ENCODE measurements at regions not wholly inside any gene's neighbourhood (a gene's known extent, or its start where the extent isn't known, plus 50 kb on each side); places are given as distances from the start of the nearest gene placed in this dataset.

- Histone ChIP-seq H3K4me3 (ENCODE audit: low read depth, low read length, poor library complexity, severe bottlenecking) (no peak overlapping the region), H3K9me2 (ENCODE audit: insufficient read depth, low read length) (no peaks in the 10 kb centered on the region), H3K36me3 (ENCODE audit: insufficient read depth, low read length) (no peaks in the 10 kb centered on the region), H2AFZ (ENCODE audit: low read length) (no peak overlapping the region), H3K4me1 (ENCODE audit: insufficient read depth, low read length, poor library complexity, severe bottlenecking) (no peaks in the 10 kb centered on the region), H3K9me3 (ENCODE audit: low read length) (no peaks in the 10 kb centered on the region), H3K4me2 (ENCODE audit: low read length) (no peak overlapping the region), H4K20me1 (ENCODE audit: insufficient read depth, low read length) (no peaks in the 10 kb centered on the region), H3K27ac (ENCODE audit: low read depth, low read length, poor library complexity, severe bottlenecking) (no peak overlapping the region), H3K79me2 (ENCODE audit: insufficient read depth, low read depth, low read length) (no peaks in the 10 kb centered on the region)
- CTCF ChIA-PET (ENCODE audit: unreplicated experiment), result no interaction called here
- POLR2A ChIA-PET, result no interaction called here
- BruUV-seq (replicated peaks), result no TSS peak
- intact Hi-C loops (cut with micrococcal nuclease; ENCODE audit: unreplicated experiment), result no loop called here
- no peak for TF ChIP-seq EZH2phosphoT487 (IDR thresholded peaks at IDR 0.05; ENCODE audit: borderline replicate concordance, low read depth, low read length)
- TF ChIP-seq CTCF (conservative IDR thresholded peaks at IDR 0.05; ENCODE audit: low read length), result no peak
- DNase-seq (ENCODE audit: low spot score), result no peak
Observed at GRCh38 chr6:74605922-74606581, 599.8 kb downstream of the COL12A1 start.

GRCh38 chr6:74604279-74604678 lies 601.6 kb downstream of the COL12A1 start:
- intact Hi-C loops (cut with micrococcal nuclease; ENCODE audit: unreplicated experiment), result no loop called here
- no peaks in the 10 kb centered on the region for H3K79me2 ChIP-seq (ENCODE audit: insufficient read depth, low read depth, low read length)
- CTCF ChIA-PET (ENCODE audit: unreplicated experiment), result no interaction called here

More at GRCh38 chr6:74604279-74604678, 601.6 kb downstream of the COL12A1 start:
- H3K4me1 ChIP-seq (ENCODE audit: insufficient read depth, low read length, poor library complexity, severe bottlenecking), result no peaks in the 10 kb centered on the region
- no TSS peak for BruUV-seq (replicated peaks)
- H3K9me3 ChIP-seq (ENCODE audit: low read length), result no peaks in the 10 kb centered on the region
- no peak for DNase-seq (ENCODE audit: low spot score)
- no peaks in the 10 kb centered on the region for H4K20me1 ChIP-seq (ENCODE audit: insufficient read depth, low read length)
- no peaks in the 10 kb centered on the region for H3K36me3 ChIP-seq (ENCODE audit: insufficient read depth, low read length)
- no peak overlapping the region for H3K4me3 ChIP-seq (ENCODE audit: low read depth, low read length, poor library complexity, severe bottlenecking)
- H3K27ac ChIP-seq (ENCODE audit: low read depth, low read length, poor library complexity, severe bottlenecking), result no peak overlapping the region
- POLR2A ChIA-PET, result no interaction called here
- H2AFZ ChIP-seq (ENCODE audit: low read length), result no peak overlapping the region
- TF ChIP-seq CTCF (conservative IDR thresholded peaks at IDR 0.05; ENCODE audit: low read length) (no peak), EZH2phosphoT487 (IDR thresholded peaks at IDR 0.05; ENCODE audit: borderline replicate concordance, low read depth, low read length) (no peak)
- no peaks in the 10 kb centered on the region for H3K9me2 ChIP-seq (ENCODE audit: insufficient read depth, low read length)
- H3K4me2 ChIP-seq (ENCODE audit: low read length), result no peak overlapping the region
